ENCODE measurements at regions not wholly inside any gene's neighbourhood (a gene's known extent, or its start where the extent isn't known, plus 50 kb on each side); places are given as distances from the start of the nearest gene placed in this dataset.

GRCh38 chr2:3128786-3129185, 248.8 kb downstream of the EIPR1 start:
- Histone ChIP-seq H3K4me1 (no peaks in the 10 kb centered on the region), H3K27ac (no peak overlapping the region), H3K36me3 (no peaks in the 10 kb centered on the region), H3K27me3 (no peaks in the 10 kb centered on the region), H3K9me3 (no peaks in the 10 kb centered on the region), H3K4me3 (no peak overlapping the region)
- ATAC-seq (ENCODE audit: low FRiP score in 2 of 2) (no peak), DNase-seq (no peak)
- WGBS, 2 donors, result 90 to 95% methylated on average over 7 of the region's 7 CpGs
- no peak for TF ChIP-seq POLR2AphosphoS5 (IDR thresholded peaks at IDR 0.05)
- TF ChIP-seq EP300 (IDR thresholded peaks at IDR 0.05), result no peak
- no peak for TF ChIP-seq CTCF (IDR thresholded peaks at IDR 0.05)
- TF ChIP-seq POLR2A (IDR thresholded peaks at IDR 0.05), result no peak

- H3K9me3 ChIP-seq, result no peaks in the 10 kb centered on the region
- no peaks in the 10 kb centered on the region for H3K4me1 ChIP-seq
- H3K27ac ChIP-seq, result no peak overlapping the region
- peak in 1 of 2 donors; percentile 4 for DNase-seq
- H3K4me3 ChIP-seq, result no peak overlapping the region
- no peaks in the 10 kb centered on the region for H3K36me3 ChIP-seq
- 76 to 82% methylated on average over 2 to 5 of the region's 5 CpGs for WGBS, 2 donors
- TF ChIP-seq POLR2AphosphoS5 (IDR thresholded peaks at IDR 0.05) (no peak), POLR2A (IDR thresholded peaks at IDR 0.05) (no peak), CTCF (IDR thresholded peaks at IDR 0.05) (no peak), EP300 (IDR thresholded peaks at IDR 0.05) (no peak)
- H3K27me3 ChIP-seq, result no peaks in the 10 kb centered on the region
- no peak for ATAC-seq (ENCODE audit: low FRiP score in 2 of 2)
Measured at GRCh38 chr2:3127710-3128109, 249.9 kb downstream of the EIPR1 start.

GRCh38 chr2:3126911-3127621, 250.6 kb downstream of the EIPR1 start:
- Histone ChIP-seq H3K9me3 (no peaks in the 10 kb centered on the region), H3K36me3 (no peaks in the 10 kb centered on the region), H3K4me3 (no peak overlapping the region), H3K27ac (no peak overlapping the region), H3K27me3 (no peaks in the 10 kb centered on the region), H3K4me1 (no peaks in the 10 kb centered on the region)
- no peak for ATAC-seq (ENCODE audit: low FRiP score in 2 of 2)
- no peak for DNase-seq
- TF ChIP-seq EP300 (IDR thresholded peaks at IDR 0.05) (no peak), POLR2A (IDR thresholded peaks at IDR 0.05) (no peak), CTCF (IDR thresholded peaks at IDR 0.05) (no peak), POLR2AphosphoS5 (IDR thresholded peaks at IDR 0.05) (no peak)
- WGBS, 2 donors, result 85 to 86% methylated on average over 13 to 23 of the region's 23 CpGs

- Histone ChIP-seq H3K27me3 (no peaks in the 10 kb centered on the region), H3K4me3 (no peak overlapping the region), H3K36me3 (no peaks in the 10 kb centered on the region), H3K9me3 (no peaks in the 10 kb centered on the region), H3K4me1 (no peaks in the 10 kb centered on the region), H3K27ac (no peak overlapping the region)
- DNase-seq, result no peak
- no peak for ATAC-seq (ENCODE audit: low FRiP score in 2 of 2)
- no peak for TF ChIP-seq POLR2AphosphoS5 (IDR thresholded peaks at IDR 0.05)
- TF ChIP-seq CTCF (IDR thresholded peaks at IDR 0.05), result no peak
- no peak for TF ChIP-seq EP300 (IDR thresholded peaks at IDR 0.05)
- TF ChIP-seq POLR2A (IDR thresholded peaks at IDR 0.05), result no peak
- WGBS, 2 donors, result 85 to 88% methylated on average over 11 to 14 of the region's 14 CpGs
Measured at GRCh38 chr2:3126171-3126910, 251.3 kb downstream of the EIPR1 start.
